GM19023 (cell line): ENCODE measurements at regions not wholly inside any gene's neighbourhood (a gene's known extent, or its start where the extent isn't known, plus 50 kb on each side); places are given as distances from the start of the nearest gene placed in this dataset.

Experiments used
- ATAC-seq: cut with Tn5 transposase; IDR thresholded peaks from one replicate; pipeline ENCODE4 v1.9.1; 2021; ENCODE audit warnings: mild to moderate bottlenecking, moderate library complexity; ENCODE audit not compliant: unreplicated experiment

DNA sequence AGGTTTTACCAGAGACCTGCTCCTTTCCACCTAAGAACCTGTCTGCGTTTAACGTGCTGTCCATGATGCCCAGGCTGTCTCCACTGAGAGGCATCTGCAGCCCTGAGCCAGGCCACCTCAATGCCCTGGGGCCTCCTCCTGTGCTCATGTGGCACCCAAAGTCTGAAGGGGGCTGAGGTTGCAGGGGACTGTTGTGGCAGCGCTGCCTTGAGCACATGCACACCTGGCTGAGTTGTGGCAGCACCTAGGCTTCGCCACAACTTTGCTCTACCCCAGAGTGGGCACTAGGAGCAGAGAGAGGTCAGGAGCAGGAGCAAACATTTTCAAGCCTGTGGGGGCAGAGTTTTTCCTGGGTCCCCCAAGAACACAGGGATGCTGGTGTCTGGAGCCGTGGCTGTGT is 1527.1 kb downstream of the PLA2G4A start:
- ATAC-seq: no peak

DNA sequence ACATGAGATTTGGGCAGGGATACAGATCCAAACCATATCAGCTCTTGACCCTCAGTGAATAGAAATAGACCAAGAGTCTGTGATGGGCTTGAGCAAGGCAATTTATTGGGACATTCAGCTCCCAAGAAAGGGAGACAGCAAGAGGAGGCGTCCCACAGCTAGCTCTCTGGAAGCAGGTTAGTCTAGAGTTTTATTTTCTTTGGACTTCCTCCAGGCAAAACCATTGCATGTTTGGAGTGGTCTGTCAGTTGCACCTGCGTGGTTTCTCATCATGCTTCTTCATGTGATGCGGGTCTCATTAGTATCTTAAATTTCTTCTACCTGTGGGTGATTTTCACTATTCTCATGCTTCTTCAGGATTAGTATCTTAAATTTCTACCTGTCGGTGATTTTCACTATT is 1530.6 kb downstream of the PLA2G4A start:
- no peak for ATAC-seq

DNA sequence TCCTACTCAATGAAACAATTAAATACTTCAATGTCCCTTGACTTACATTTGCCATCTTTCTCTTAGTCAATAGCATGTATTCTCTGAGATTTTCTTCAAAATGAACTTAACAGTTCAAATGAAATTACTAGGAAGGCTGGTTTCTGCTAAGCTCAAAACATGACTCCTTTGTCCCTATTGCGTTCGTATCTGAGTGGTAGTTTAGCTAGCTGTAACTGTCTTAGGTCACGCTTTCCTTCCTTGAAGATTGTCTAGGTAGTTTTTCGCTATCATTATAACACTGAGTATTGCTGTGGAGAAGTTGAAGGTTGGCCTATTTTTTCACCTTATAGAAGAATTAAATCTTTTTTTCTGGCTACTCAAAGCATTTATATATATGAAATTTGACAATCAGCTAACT is 1535.2 kb downstream of the PLA2G4A start:
- ATAC-seq: no peak

GRCh38 chr1:188364927-188365449 is 1536.2 kb downstream of the PLA2G4A start:
- no peak for ATAC-seq

- no peak for ATAC-seq
These were observed 1537.1 kb downstream of the PLA2G4A start for GRCh38 chr1:188365874-188366273.

GRCh38 chr1:188367661-188368060 is 1538.9 kb downstream of the PLA2G4A start:
- no peak for ATAC-seq

GRCh38 chr1:188371295-188371806 is 1542.6 kb downstream of the PLA2G4A start:
- no peak for ATAC-seq

DNA sequence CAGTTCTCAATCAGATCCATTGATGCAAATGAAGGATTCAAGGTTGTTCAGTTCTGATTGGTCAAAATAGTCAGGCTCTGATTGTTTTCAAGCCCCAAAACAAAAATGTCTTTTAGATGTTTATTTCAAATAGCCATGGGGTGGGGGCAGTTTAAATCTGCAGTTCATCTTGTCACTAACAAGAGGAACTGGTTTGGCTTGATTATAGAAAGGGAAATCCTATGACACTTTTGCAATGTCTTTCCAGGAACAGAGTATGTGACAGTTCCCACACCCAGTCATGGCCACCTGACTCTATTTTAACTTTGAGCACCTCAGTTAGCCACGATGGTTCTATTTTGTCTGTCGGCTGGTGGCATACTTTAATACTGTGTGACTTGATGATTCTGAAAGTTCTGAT is 1544.1 kb downstream of the PLA2G4A start:
- no peak for ATAC-seq

GRCh38 chr1:188382851-188383250 is 1554.1 kb downstream of the PLA2G4A start:
- no peak for ATAC-seq

DNA sequence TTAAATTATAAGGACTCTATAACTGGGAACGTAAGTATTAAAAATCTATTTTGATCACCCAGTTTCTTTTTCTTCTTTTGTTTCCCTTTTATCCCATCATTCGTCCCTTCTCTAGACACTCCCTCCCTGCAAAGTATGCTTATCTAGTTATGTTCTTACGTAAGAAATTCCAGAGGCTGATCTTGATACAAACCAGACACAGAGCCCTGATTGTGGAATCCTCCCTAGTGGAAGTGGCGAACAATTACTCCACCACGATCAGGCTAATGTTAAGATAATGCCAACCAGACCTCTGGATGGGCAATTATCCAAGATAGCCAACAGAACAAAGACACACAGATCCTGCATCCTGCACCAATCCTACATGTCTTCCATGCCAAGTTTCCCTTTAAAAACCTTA is 1557.4 kb downstream of the PLA2G4A start:
- no peak for ATAC-seq

DNA sequence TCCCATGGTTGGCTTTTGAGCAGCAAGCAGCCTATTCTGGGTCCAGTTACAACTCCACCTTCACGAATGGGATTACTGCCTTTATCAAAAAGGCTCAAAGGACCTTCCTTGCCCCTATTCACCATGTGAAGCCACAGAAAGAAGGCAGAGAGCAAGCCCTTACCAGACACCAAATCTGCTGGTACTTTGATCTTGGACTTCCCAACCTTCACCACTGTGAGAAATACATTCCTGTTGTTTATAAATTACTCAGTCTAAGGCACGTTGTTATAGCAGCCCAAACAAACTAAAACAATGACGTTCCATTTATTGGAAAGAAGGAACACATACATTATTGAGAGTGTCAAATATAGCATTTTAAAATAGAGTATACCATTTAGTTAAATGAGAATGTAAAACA is 1557.9 kb downstream of the PLA2G4A start:
- ATAC-seq: no peak

- ATAC-seq: no peak
These were observed 1565.9 kb downstream of the PLA2G4A start for GRCh38 chr1:188394677-188395076.

- ATAC-seq: no peak
These were observed 1568.8 kb downstream of the PLA2G4A start for GRCh38 chr1:188397521-188397920.

GRCh38 chr1:188402986-188403385 is 1574.2 kb downstream of the PLA2G4A start:
- ATAC-seq: no peak

GRCh38 chr1:188406636-188407035 is 1577.9 kb downstream of the PLA2G4A start:
- ATAC-seq: no peak

DNA sequence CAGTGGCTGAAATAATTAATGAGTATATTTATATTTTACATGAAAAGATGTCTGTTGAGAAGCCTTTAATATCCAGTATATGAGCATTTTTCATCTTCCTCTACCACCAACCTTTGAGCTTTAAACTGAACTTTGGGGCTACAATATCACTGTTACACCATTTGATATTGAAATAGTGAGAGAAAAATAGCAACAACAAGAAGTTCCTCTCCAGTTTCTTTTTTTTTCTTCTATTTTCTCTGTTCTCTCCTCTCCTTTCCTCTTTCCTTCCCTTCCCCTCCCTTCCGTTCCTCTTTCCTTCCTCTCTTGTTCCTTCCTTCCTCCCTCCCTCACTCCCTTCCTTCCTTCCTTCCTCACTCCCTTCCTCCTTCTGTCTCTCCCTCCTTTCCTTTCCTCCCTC is 1591.4 kb downstream of the PLA2G4A start:
- ATAC-seq: no peak

DNA sequence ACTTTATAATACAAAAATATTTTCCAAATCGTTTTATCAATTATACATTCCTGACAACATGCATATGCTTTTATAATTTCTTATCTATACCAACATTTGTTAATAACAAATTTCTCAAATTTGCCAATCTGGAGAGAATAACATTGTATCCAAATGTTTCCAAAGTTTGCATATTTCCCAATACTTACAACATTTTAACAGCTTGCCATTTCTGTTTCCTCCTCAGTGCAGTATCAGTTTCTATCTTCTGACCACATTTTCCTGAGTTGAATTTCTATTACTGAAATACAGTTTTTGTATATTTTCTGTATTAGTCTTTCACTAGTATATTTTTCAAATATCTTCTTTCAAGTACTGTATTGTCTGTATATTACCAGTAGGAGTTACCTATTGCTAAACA is 1594.3 kb downstream of the PLA2G4A start:
- ATAC-seq: no peak

- ATAC-seq: no peak
These were observed 1595.4 kb downstream of the PLA2G4A start for GRCh38 chr1:188424176-188424575.

- ATAC-seq: no peak
These were observed 1596.9 kb downstream of the PLA2G4A start for GRCh38 chr1:188425687-188426086.

DNA sequence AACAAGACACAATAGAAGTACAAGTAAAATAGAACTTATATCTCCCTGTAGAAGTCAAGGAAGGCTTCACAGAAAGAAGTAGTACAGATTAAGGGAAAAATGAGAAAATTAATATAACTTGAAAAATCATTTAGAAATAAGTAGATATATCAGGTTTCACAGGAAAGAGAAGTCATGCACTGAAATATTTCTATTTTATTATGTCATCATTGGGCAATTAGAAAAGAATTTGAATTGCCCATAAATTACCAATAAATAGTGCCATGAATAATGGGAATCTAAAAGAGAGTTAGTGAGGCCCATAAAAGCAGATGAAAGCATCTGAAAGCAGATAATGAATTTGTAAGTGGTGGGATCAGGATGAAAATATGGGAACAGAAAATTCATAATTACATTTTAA is 1597.8 kb downstream of the PLA2G4A start:
- no peak for ATAC-seq

DNA sequence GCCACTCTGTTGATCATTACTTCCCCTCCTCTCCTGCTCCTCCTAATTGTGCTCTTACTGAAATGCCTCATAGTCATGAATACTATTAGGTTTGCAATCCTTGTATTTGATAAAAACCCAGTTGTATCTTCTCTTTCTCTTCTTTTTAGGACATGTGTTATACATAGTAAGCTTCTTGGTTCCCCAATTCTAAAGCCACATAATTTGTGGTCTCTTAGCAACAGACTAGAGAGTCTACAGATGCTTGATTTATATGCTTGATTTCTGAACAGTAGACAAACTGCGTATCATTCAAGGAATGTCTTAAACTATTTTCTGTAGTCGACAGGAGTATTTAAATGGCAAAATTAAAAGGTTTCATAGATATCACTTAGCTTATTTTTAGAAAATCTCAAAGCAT is 1598.9 kb downstream of the PLA2G4A start:
- ATAC-seq: no peak

GRCh38 chr1:188429386-188429785 is 1600.6 kb downstream of the PLA2G4A start:
- no peak for ATAC-seq

DNA sequence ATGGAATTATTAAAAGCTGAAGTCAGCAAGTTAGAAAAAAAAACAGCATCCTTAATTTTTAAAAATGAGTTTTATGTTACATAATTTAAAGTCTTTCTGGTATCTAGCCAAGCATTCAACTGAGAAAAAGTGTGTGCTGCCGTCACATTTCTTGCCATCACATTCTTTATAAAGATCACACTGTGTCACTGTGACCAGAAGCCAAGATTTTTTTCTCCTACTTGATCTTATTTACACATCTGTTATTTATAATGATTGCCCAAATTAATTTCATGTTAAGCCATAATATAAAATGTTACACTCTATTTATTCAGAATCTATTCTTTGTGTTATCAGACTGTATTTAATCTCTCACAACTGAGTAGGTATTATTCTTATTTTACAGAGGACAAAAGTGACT is 1603.7 kb downstream of the PLA2G4A start:
- no peak for ATAC-seq
